ENCODE measurements at regions not wholly inside any gene's neighbourhood (a gene's known extent, or its start where the extent isn't known, plus 50 kb on each side); places are given as distances from the start of the nearest gene placed in this dataset.

- Histone ChIP-seq H3K27me3 (ENCODE audit: control insufficient read depth in 1 of 2, insufficient read depth in 2 of 2, low read length in 2 of 2) (no peaks in the 10 kb centered on the region; a peak in 1 of 5 replicates), H3K4me1 (ENCODE audit: insufficient read depth, low read length) (peaks cover 9% of the 10 kb centered on the region; the same call in 1 of the 2 replicates), H3K4me2 (ENCODE audit: low read depth, low read length) (no peak overlapping the region), H3K9me3 (ENCODE audit: low read length) (no peaks in the 10 kb centered on the region), H3K79me2 (ENCODE audit: insufficient read depth, low read length) (no peaks in the 10 kb centered on the region), H2AFZ (ENCODE audit: low read length) (peak overlapping the region; percentile 5), H4K20me1 (ENCODE audit: insufficient read depth, low read length) (no peaks in the 10 kb centered on the region), H3K9ac (ENCODE audit: insufficient read depth, low read depth, low read length) (no peak overlapping the region), H3K36me3 (replicated peaks in 1 of 2; ENCODE audit: control insufficient read depth in 1 of 2, insufficient read depth in 2 of 2, low read length in 2 of 2) (no peaks in the 10 kb centered on the region), H3K27ac (ENCODE audit: extremely low read length, insufficient read depth, low read length) (no peak overlapping the region), H3K4me3 (replicated peaks in 1 of 3; ENCODE audit: insufficient read depth in 1 of 3, low read depth in 2 of 3, low read length in 3 of 3) (no peak overlapping the region)
- in situ Hi-C loops (cut with HindIII; ENCODE audit: extremely low pct_ligation_motif_present, low pct_unique_long_range_greater_than_20kb) (no loop called here), intact Hi-C loops (cut with micrococcal nuclease; ENCODE audit: unreplicated experiment) (no loop called here)
- FAIRE-seq (no peak), DNase-seq (ENCODE audit: low spot score) (no peak), ATAC-seq (no peak)
- 45% methylated on average over 7 of the region's 7 CpGs for WGBS (ENCODE audit: low lambda C conversion rate)
- BruUV-seq (replicated peaks) = no TSS peak
- ChIA-PET POLR2A (no interaction called here), CTCF (ENCODE audit: low intra/inter-chr PET ratio, low total read pairs) (interaction anchor here (2.7 kb wide), 1 partner anchor 130 kb away, joined by 21 read pairs; no protein-coding TSS in a partner anchor)
- TF ChIP-seq MED1 (CRISPR knock-in tag; IDR thresholded peaks at IDR 0.05) (no peak), ZSCAN5A (CRISPR knock-in tag; IDR thresholded peaks at IDR 0.05; ENCODE audit: borderline replicate concordance) (no peak), JUNB (CRISPR knock-in tag; IDR thresholded peaks at IDR 0.05; ENCODE audit: borderline replicate concordance) (no peak), HBP1 (CRISPR knock-in tag; IDR thresholded peaks at IDR 0.05; ENCODE audit: low read depth) (no peak), MED8 (CRISPR knock-in tag; IDR thresholded peaks at IDR 0.05; ENCODE audit: insufficient replicate concordance) (no peak), TAF15 (IDR thresholded peaks at IDR 0.05; ENCODE audit: low read depth, low read length, poor library complexity, severe bottlenecking) (no peak), ZNF567 (CRISPR knock-in tag; IDR thresholded peaks at IDR 0.05; ENCODE audit: borderline replicate concordance) (no peak), KAT2B (IDR thresholded peaks at IDR 0.05; ENCODE audit: borderline replicate concordance, low read depth, low read length) (no peak), PHF21A (CRISPR knock-in tag; IDR thresholded peaks at IDR 0.05) (no peak), SNAPC2 (CRISPR knock-in tag; IDR thresholded peaks at IDR 0.05) (no peak), SCMH1 (CRISPR knock-in tag; IDR thresholded peaks at IDR 0.05; ENCODE audit: borderline replicate concordance) (no peak), SRSF9 (IDR thresholded peaks at IDR 0.05; ENCODE audit: borderline replicate concordance, insufficient read depth, low read depth, low read length, poor library complexity, severe bottlenecking) (no peak), GRHL1 (CRISPR knock-in tag; conservative IDR thresholded peaks at IDR 0.05) (no peak), MLXIP (CRISPR knock-in tag; IDR thresholded peaks at IDR 0.05; ENCODE audit: borderline replicate concordance) (no peak), RELA (CRISPR knock-in tag; IDR thresholded peaks at IDR 0.05) (no peak), IKZF5 (CRISPR knock-in tag; IDR thresholded peaks at IDR 0.05) (no peak), ZNF335 (CRISPR knock-in tag; IDR thresholded peaks at IDR 0.05) (no peak)
Measured at GRCh38 chr5:157947156-157947555, 88.2 kb upstream of the CLINT1 start.
